SJCRH30 (cell line): ENCODE measurements at regions not wholly inside any gene's neighbourhood (a gene's known extent, or its start where the extent isn't known, plus 50 kb on each side); places are given as distances from the start of the nearest gene placed in this dataset.
"Not testable (repeated sequence)": the region's sequence is repeated elsewhere in the genome, so short reads cannot be mapped to it uniquely, and the experiment has no call there.

ENCODE experiments used
- DNase-seq, 2 experiments: peaks; one replicate each; pipeline ENCODE4 v3.0.0-alpha.2; 2015 to 2020
- H3K27ac ChIP-seq: fragments of 250-450 bp; sonication (Bioruptor Pico); 2 replicates; pipeline ENCODE4 v1.5.1; 2020; ENCODE audit warnings: mild to moderate bottlenecking, moderate library complexity
- H3K27me3 ChIP-seq: fragments of 250-450 bp; sonication (Bioruptor Pico); 2 replicates; pipeline ENCODE4 v1.5.1; 2020; ENCODE audit warnings: mild to moderate bottlenecking, moderate library complexity
- H3K36me3 ChIP-seq: fragments of 250-450 bp; sonication (Bioruptor Pico); 2 replicates; pipeline ENCODE4 v1.5.1; 2020; ENCODE audit warnings: mild to moderate bottlenecking, moderate library complexity
- H3K4me1 ChIP-seq: fragments of 250-450 bp; sonication (Bioruptor Pico); 2 replicates; pipeline ENCODE4 v1.5.1; 2020; ENCODE audit warnings: mild to moderate bottlenecking, moderate library complexity
- H3K4me3 ChIP-seq: fragments of 250-450 bp; sonication (Bioruptor Pico); 2 replicates; pipeline ENCODE4 v1.5.1; 2020; ENCODE audit warnings: mild to moderate bottlenecking, moderate library complexity
- H3K9me3 ChIP-seq: fragments of 250-450 bp; sonication (Bioruptor Pico); replicated peaks from 2 replicates; pipeline ENCODE4 v1.5.1; 2020; ENCODE audit warnings: mild to moderate bottlenecking, moderate library complexity

- H3K9me3 ChIP-seq = no peaks in the 10 kb centered on the region
- H3K4me3 ChIP-seq = no peak overlapping the region
- no peaks in the 10 kb centered on the region for H3K4me1 ChIP-seq
- no peak overlapping the region for H3K27ac ChIP-seq
- H3K36me3 ChIP-seq = no peaks in the 10 kb centered on the region
- no peak for DNase-seq
- H3K27me3 ChIP-seq = 0 out of 2 replicates have a peak, but pooled peaks cover 3% of the 10 kb centered on the region
Measured at GRCh38 chr4:23438764-23439163, 451.1 kb downstream of the PPARGC1A start.

- no peaks in the 10 kb centered on the region for H3K36me3 ChIP-seq
- no peak overlapping the region for H3K27ac ChIP-seq
- DNase-seq = no peak
- no peaks in the 10 kb centered on the region for H3K9me3 ChIP-seq
- no peaks in the 10 kb centered on the region for H3K27me3 ChIP-seq
- no peak overlapping the region for H3K4me3 ChIP-seq
- no peaks in the 10 kb centered on the region for H3K4me1 ChIP-seq
Measured at GRCh38 chr4:23429497-23429896, 460.4 kb downstream of the PPARGC1A start.

DNA sequence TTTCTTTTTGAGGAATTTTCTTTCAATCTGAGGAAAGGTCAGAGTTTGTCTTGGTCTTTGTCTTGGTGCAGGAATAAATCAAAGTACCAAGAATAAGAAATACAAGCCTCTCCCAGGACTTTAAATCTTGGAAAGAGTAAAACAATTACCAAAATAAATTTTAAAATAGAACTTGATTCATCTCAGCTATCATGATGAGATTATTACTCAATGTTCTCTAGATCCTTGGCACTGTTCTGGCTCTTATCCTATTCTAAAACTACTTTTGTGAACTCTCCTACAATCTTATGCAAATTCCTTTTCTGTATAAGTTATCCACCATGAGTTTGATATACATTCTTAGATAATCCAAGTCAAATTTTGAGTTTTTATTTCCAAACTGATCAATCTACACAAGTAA, 464.3 kb downstream of the PPARGC1A start:
- no peak overlapping the region for H3K4me3 ChIP-seq
- H3K27ac ChIP-seq = no peak overlapping the region
- no peaks in the 10 kb centered on the region for H3K36me3 ChIP-seq
- H3K27me3 ChIP-seq = no peaks in the 10 kb centered on the region
- no peaks in the 10 kb centered on the region for H3K4me1 ChIP-seq
- no peak for DNase-seq
- H3K9me3 ChIP-seq = no peaks in the 10 kb centered on the region

GRCh38 chr4:23423540-23423939, 466.3 kb downstream of the PPARGC1A start:
- Histone ChIP-seq H3K27ac (no peak overlapping the region), H3K36me3 (no peaks in the 10 kb centered on the region), H3K4me3 (no peak overlapping the region), H3K9me3 (no peaks in the 10 kb centered on the region), H3K27me3 (no peaks in the 10 kb centered on the region), H3K4me1 (no peaks in the 10 kb centered on the region)
- DNase-seq = no peak

DNA sequence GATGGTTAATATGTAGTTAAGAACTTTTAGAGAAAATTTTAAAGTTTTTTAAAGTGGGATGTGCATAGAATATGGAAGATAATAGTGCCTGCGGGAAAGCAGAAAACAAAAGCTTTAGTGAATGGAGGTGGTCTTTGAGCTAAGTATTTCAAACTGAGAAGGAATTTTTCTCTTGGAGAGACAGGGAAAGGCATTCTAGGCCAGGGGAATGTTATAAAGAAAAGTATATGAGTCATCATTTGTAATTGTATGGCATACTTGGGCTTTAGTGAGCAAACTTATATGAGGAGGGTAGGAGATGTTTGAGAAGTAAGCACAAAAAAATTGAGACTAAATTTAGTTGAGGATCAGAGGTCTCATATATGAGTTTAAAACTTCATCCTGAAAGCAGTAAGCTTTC, 467.0 kb downstream of the PPARGC1A start:
- no peaks in the 10 kb centered on the region for H3K36me3 ChIP-seq
- H3K27ac ChIP-seq = no peak overlapping the region
- no peaks in the 10 kb centered on the region for H3K27me3 ChIP-seq
- no peaks in the 10 kb centered on the region for H3K9me3 ChIP-seq
- no peak for DNase-seq
- no peaks in the 10 kb centered on the region for H3K4me1 ChIP-seq
- H3K4me3 ChIP-seq = no peak overlapping the region

GRCh38 chr4:23413631-23414030, 476.2 kb downstream of the PPARGC1A start:
- H3K27me3 ChIP-seq = no peaks in the 10 kb centered on the region
- no peak overlapping the region for H3K27ac ChIP-seq
- no peak for DNase-seq
- H3K9me3 ChIP-seq = no peaks in the 10 kb centered on the region
- no peaks in the 10 kb centered on the region for H3K4me1 ChIP-seq
- H3K36me3 ChIP-seq = no peaks in the 10 kb centered on the region
- no peak overlapping the region for H3K4me3 ChIP-seq

- Histone ChIP-seq H3K4me1 (no peaks in the 10 kb centered on the region), H3K27ac (no peak overlapping the region), H3K9me3 (no peaks in the 10 kb centered on the region), H3K27me3 (no peaks in the 10 kb centered on the region), H3K4me3 (no peak overlapping the region), H3K36me3 (no peaks in the 10 kb centered on the region)
- DNase-seq = no peak
Measured at GRCh38 chr4:23412701-23413100, 477.1 kb downstream of the PPARGC1A start.

DNA sequence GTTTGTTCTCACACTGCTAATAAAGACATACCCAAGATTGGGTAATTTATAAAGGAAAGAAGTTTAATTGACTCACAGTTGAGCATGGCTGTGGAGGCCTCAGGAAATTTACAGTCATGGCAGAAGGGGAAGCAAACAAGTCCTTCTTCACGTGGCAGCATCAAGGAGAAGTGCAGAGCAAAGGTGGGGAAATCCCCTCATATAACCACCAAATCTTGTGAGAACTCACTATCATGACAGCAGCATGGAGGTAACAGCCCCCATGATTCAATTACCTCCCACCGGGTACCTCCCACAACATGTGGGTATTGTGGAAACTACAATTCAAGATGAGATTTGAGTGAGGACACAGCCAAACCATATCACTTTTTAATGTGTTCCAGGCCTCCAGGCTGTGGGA, 480.9 kb downstream of the PPARGC1A start:
- DNase-seq = not testable (repeated sequence)

GRCh38 chr4:23401572-23401971, 488.3 kb downstream of the PPARGC1A start:
- DNase-seq = no peak
- Histone ChIP-seq H3K27ac (no peak overlapping the region), H3K36me3 (no peaks in the 10 kb centered on the region), H3K27me3 (no peaks in the 10 kb centered on the region), H3K9me3 (no peaks in the 10 kb centered on the region), H3K4me3 (no peak overlapping the region), H3K4me1 (no peaks in the 10 kb centered on the region)

More for the DNA sequence above, 480.9 kb downstream of the PPARGC1A start:
- H3K4me1 ChIP-seq, H3K36me3 ChIP-seq, H3K27me3 ChIP-seq, H3K4me3 ChIP-seq, H3K9me3 ChIP-seq, H3K27ac ChIP-seq: not testable (repeated sequence)

DNA sequence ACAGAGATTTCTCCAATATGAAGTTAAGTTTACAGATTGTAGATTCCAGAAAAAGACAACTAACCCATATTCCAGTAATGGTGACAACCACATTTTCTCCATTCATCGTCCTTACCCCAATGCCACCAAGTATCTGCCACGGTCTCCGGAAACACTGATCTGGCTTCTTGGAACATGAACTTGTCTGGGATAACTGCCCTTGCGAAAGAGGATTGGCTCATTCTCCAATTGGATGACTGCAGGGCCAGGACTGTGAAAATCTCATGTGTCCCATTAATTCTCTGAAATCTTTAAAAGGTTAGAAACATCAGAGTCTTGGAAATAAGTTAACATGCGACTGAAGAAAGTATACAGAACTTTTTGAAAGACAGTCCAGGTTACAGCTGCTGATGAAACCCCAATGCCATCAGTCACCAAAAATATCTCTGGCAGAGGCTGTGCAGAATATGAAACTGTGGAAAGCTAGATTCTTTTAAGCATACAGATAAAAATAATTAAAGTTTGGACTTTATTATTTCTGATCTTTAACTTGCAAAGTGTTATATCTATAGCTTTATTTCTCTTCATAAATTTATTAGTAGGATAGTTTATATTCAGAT, 496.9 kb downstream of the PPARGC1A start:
- Histone ChIP-seq H3K27me3 (no peaks in the 10 kb centered on the region), H3K9me3 (no peaks in the 10 kb centered on the region), H3K4me3 (no peak overlapping the region), H3K4me1 (no peaks in the 10 kb centered on the region), H3K27ac (no peak overlapping the region), H3K36me3 (no peaks in the 10 kb centered on the region)
- no peak for DNase-seq

GRCh38 chr4:23390246-23390645, 499.6 kb downstream of the PPARGC1A start:
- no peak overlapping the region for H3K27ac ChIP-seq
- DNase-seq = no peak
- H3K36me3 ChIP-seq = no peaks in the 10 kb centered on the region
- H3K4me1 ChIP-seq = no peaks in the 10 kb centered on the region
- H3K4me3 ChIP-seq = no peak overlapping the region
- H3K27me3 ChIP-seq = no peaks in the 10 kb centered on the region
- H3K9me3 ChIP-seq = no peaks in the 10 kb centered on the region

GRCh38 chr4:23388699-23389395, 501.0 kb downstream of the PPARGC1A start:
- Histone ChIP-seq H3K9me3 (no peaks in the 10 kb centered on the region), H3K4me1 (no peaks in the 10 kb centered on the region), H3K4me3 (no peak overlapping the region), H3K36me3 (no peaks in the 10 kb centered on the region), H3K27me3 (no peaks in the 10 kb centered on the region), H3K27ac (no peak overlapping the region)
- no peak for DNase-seq

- no peaks in the 10 kb centered on the region for H3K4me1 ChIP-seq
- H3K9me3 ChIP-seq = no peaks in the 10 kb centered on the region
- H3K27ac ChIP-seq = no peak overlapping the region
- no peak for DNase-seq
- H3K27me3 ChIP-seq = no peaks in the 10 kb centered on the region
- no peak overlapping the region for H3K4me3 ChIP-seq
- H3K36me3 ChIP-seq = no peaks in the 10 kb centered on the region
Measured at GRCh38 chr4:23388255-23388654, 501.6 kb downstream of the PPARGC1A start.

DNA sequence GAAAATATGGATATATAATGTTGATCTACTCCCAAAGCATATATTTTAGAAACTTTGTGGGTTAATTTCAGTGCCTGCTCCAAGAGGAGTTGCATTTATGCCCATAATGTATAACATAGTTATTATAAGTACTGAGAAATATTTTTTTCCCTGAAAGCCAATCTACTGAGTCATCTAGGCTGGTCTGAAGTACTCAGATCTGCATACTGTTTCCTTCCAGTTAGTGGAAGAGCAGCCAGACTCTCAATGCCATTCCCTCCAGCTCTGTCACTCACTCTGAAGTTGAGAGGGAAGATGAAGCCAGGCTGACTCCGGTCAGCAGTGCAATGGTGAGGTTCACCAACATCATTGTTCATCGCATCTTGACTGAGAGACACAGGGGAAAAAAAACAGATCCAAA, 505.1 kb downstream of the PPARGC1A start:
- Histone ChIP-seq H3K4me1 (no peaks in the 10 kb centered on the region), H3K9me3 (no peaks in the 10 kb centered on the region), H3K27ac (no peak overlapping the region), H3K36me3 (no peaks in the 10 kb centered on the region), H3K27me3 (no peaks in the 10 kb centered on the region), H3K4me3 (no peak overlapping the region)
- DNase-seq = no peak

DNA sequence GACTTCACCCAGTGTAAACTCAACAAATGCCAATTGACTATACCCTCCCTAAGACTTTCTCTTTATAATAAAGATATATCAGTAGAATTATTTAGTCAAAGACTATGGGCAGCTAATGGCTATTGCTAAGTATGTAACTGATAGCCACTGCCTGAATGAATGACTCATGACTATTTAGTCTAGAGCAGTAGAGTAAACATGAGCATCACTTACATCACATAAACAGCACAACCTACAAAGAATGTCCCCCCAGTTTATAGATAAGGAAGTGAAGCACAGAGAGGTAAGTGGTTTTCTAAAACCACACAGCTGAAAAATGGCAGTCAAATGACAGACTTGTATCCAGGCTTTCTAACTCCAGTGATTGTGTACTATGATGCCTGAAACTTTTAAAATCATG, 507.0 kb downstream of the PPARGC1A start:
- no peak for DNase-seq
- Histone ChIP-seq H3K9me3 (no peaks in the 10 kb centered on the region), H3K4me1 (no peaks in the 10 kb centered on the region), H3K27ac (no peak overlapping the region), H3K27me3 (no peaks in the 10 kb centered on the region), H3K36me3 (no peaks in the 10 kb centered on the region), H3K4me3 (no peak overlapping the region)

DNA sequence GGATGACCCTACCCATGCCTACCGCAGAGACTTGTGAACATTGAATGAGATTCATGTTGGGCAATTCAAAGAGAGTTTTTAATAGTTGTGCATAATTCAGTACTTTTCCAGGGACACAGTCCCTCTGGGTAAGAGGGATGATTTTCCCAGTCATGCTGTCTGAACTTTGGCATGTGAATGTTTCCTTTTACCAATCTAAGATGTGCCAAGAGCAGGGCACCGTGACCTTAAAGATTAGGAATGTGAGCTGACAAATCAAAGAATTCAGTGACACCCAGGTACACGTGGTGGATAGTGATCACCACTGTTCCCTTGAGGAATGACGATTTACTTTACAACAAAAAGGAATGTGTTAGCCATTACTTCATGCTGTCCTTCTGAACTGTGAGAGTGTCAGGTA, 515.6 kb downstream of the PPARGC1A start:
- no peak overlapping the region for H3K27ac ChIP-seq
- no peaks in the 10 kb centered on the region for H3K9me3 ChIP-seq
- H3K27me3 ChIP-seq = no peaks in the 10 kb centered on the region
- no peaks in the 10 kb centered on the region for H3K4me1 ChIP-seq
- DNase-seq = no peak
- no peak overlapping the region for H3K4me3 ChIP-seq
- no peaks in the 10 kb centered on the region for H3K36me3 ChIP-seq
